Glomerular endothelial cell (primary cell): ENCODE measurements at regions not wholly inside any gene's neighbourhood (a gene's known extent, or its start where the extent isn't known, plus 50 kb on each side); places are given as distances from the start of the nearest gene placed in this dataset.
A peak's percentile ranks its signal among the peaks of the same experiment; 100 is the strongest.

Experiments used
- DNase-seq: peaks from one replicate; pipeline ENCODE4 v3.0.0-alpha.2; 2011; ENCODE audit warnings: low read depth, low spot score; ENCODE audit errors: extremely low read depth

GRCh38 chr14:95442633-95443021 is 73.8 kb downstream of the SYNE3 start:
- DNase-seq = peak; percentile 55

- no peak for DNase-seq
Measured at GRCh38 chr14:95442016-95442632, 74.3 kb downstream of the SYNE3 start.

- DNase-seq = no peak
Measured at GRCh38 chr14:95440951-95441350, 75.5 kb downstream of the SYNE3 start.

GRCh38 chr14:95440496-95440895 is 76.0 kb downstream of the SYNE3 start:
- no peak for DNase-seq

GRCh38 chr14:95439881-95440280 is 76.6 kb downstream of the SYNE3 start:
- DNase-seq = no peak

- no peak for DNase-seq
Measured at GRCh38 chr14:95437715-95438114, 78.7 kb downstream of the SYNE3 start.

- no peak for DNase-seq
Measured at GRCh38 chr14:95436354-95436753, 80.1 kb downstream of the SYNE3 start.

GRCh38 chr14:95434121-95434520 is 82.3 kb downstream of the SYNE3 start:
- no peak for DNase-seq

- no peak for DNase-seq
Measured at GRCh38 chr14:95433094-95433478, 83.4 kb downstream of the SYNE3 start.

GRCh38 chr14:95432144-95433093 is 84.0 kb downstream of the SYNE3 start:
- no peak for DNase-seq

GRCh38 chr14:95431199-95432143 is 85.0 kb downstream of the SYNE3 start:
- no peak for DNase-seq

GRCh38 chr14:95428557-95428956 is 87.9 kb downstream of the SYNE3 start:
- no peak for DNase-seq

- DNase-seq = no peak
Measured at GRCh38 chr14:95426116-95426475, 90.4 kb downstream of the SYNE3 start.

- DNase-seq = no peak
Measured at GRCh38 chr14:95425369-95426115, 90.9 kb downstream of the SYNE3 start.

GRCh38 chr14:95424529-95424928 is 91.9 kb downstream of the SYNE3 start:
- no peak for DNase-seq

- DNase-seq = no peak
Measured at GRCh38 chr14:95421741-95422140, 94.7 kb downstream of the SYNE3 start.

GRCh38 chr14:95420060-95420459 is 96.4 kb downstream of the SYNE3 start:
- no peak for DNase-seq

- DNase-seq = no peak
Measured at GRCh38 chr14:95419569-95419968, 96.9 kb downstream of the SYNE3 start.

- DNase-seq = no peak
Measured at GRCh38 chr14:95418858-95419257, 97.6 kb downstream of the SYNE3 start.

- DNase-seq = no peak
Measured at GRCh38 chr14:95417492-95417891, 97.8 kb upstream of the CLMN start.
